ENCODE measurements at regions not wholly inside any gene's neighbourhood (a gene's known extent, or its start where the extent isn't known, plus 50 kb on each side); places are given as distances from the start of the nearest gene placed in this dataset.

DNA sequence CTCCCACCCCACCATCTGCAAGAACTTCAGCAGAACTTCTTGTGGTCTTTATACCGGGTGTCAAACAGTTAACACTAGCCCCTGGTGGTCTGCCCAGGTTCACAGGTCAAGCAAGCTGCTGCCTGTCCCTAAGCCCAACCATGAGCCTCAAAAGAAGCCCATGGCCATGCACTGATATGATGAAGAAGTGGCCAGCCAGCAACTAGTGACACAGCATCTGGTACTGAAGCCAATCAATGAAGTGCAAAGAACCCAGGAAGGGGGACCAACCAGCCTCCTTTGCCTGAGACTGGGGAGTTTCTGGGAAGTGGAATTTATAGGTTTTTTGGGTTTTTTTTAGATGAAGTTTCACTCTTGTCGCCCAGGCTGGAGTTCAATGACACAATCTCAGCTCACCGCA lies 127.8 kb downstream of the MAFB start:
- H3K27me3 Mint-ChIP-seq (ENCODE audit: insufficient read depth, low read depth, poor library complexity) = no peaks in the 10 kb centered on the region
- DNase-seq (ENCODE audit: low spot score) (no peak), ATAC-seq (no peak)
- H3K9me2 ChIP-seq (ENCODE audit: insufficient read depth) = peaks cover 6% of the 10 kb centered on the region
- H3K4me1 ChIP-seq (ENCODE audit: insufficient read depth) = no peaks in the 10 kb centered on the region
- no peaks in the 10 kb centered on the region for H3K36me3 ChIP-seq (ENCODE audit: insufficient read depth)
- no peaks in the 10 kb centered on the region; the same call in 2 of the 3 replicates for H3K9me3 Mint-ChIP-seq
- no peak overlapping the region for H3K4me3 Mint-ChIP-seq
- H2AFZ ChIP-seq = no peak overlapping the region
- H3K79me2 ChIP-seq (replicated peaks; ENCODE audit: insufficient read depth) = no peaks in the 10 kb centered on the region
- no peaks in the 10 kb centered on the region for H3K27me3 ChIP-seq (ENCODE audit: insufficient read depth)
- TF ChIP-seq, protein P1, sequence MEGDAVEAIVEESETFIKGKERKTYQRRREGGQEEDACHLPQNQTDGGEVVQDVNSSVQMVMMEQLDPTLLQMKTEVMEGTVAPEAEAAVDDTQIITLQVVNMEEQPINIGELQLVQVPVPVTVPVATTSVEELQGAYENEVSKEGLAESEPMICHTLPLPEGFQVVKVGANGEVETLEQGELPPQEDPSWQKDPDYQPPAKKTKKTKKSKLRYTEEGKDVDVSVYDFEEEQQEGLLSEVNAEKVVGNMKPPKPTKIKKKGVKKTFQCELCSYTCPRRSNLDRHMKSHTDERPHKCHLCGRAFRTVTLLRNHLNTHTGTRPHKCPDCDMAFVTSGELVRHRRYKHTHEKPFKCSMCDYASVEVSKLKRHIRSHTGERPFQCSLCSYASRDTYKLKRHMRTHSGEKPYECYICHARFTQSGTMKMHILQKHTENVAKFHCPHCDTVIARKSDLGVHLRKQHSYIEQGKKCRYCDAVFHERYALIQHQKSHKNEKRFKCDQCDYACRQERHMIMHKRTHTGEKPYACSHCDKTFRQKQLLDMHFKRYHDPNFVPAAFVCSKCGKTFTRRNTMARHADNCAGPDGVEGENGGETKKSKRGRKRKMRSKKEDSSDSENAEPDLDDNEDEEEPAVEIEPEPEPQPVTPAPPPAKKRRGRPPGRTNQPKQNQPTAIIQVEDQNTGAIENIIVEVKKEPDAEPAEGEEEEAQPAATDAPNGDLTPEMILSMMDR (conservative IDR thresholded peaks at IDR 0.05; ENCODE audit: low read depth in 2 of 2) = no peak
- no peak for TF ChIP-seq STAT1 (IDR thresholded peaks at IDR 0.05; ENCODE audit: unreplicated experiment)
- TF ChIP-seq ZNF331 (CRISPR knock-in tag; IDR thresholded peaks at IDR 0.05; ENCODE audit: low read depth) = no peak
- TF ChIP-seq EZH2 (IDR thresholded peaks at IDR 0.05; ENCODE audit: low read depth, unreplicated experiment) = no peak
- TF ChIP-seq, protein P2, sequence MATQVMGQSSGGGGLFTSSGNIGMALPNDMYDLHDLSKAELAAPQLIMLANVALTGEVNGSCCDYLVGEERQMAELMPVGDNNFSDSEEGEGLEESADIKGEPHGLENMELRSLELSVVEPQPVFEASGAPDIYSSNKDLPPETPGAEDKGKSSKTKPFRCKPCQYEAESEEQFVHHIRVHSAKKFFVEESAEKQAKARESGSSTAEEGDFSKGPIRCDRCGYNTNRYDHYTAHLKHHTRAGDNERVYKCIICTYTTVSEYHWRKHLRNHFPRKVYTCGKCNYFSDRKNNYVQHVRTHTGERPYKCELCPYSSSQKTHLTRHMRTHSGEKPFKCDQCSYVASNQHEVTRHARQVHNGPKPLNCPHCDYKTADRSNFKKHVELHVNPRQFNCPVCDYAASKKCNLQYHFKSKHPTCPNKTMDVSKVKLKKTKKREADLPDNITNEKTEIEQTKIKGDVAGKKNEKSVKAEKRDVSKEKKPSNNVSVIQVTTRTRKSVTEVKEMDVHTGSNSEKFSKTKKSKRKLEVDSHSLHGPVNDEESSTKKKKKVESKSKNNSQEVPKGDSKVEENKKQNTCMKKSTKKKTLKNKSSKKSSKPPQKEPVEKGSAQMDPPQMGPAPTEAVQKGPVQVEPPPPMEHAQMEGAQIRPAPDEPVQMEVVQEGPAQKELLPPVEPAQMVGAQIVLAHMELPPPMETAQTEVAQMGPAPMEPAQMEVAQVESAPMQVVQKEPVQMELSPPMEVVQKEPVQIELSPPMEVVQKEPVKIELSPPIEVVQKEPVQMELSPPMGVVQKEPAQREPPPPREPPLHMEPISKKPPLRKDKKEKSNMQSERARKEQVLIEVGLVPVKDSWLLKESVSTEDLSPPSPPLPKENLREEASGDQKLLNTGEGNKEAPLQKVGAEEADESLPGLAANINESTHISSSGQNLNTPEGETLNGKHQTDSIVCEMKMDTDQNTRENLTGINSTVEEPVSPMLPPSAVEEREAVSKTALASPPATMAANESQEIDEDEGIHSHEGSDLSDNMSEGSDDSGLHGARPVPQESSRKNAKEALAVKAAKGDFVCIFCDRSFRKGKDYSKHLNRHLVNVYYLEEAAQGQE (IDR thresholded peaks at IDR 0.05; ENCODE audit: unreplicated experiment) = no peak
- no peaks in the 10 kb centered on the region for H3K36me3 Mint-ChIP-seq (ENCODE audit: low read depth)
- H3K4me2 ChIP-seq = no peak overlapping the region
- H3F3A ChIP-seq (replicated peaks; ENCODE audit: low read depth) = no peaks in the 10 kb centered on the region
- H3K4me1 Mint-ChIP-seq = peaks cover 14% of the 10 kb centered on the region; the same call in 2 of the 3 replicates
- no peaks in the 10 kb centered on the region for H4K20me1 ChIP-seq (replicated peaks; ENCODE audit: insufficient read depth)
- no peak overlapping the region for H3K27ac Mint-ChIP-seq
- no peak overlapping the region for H3K4me3 ChIP-seq
- H3K27ac ChIP-seq (ENCODE audit: low read depth) = no peak overlapping the region

DNA sequence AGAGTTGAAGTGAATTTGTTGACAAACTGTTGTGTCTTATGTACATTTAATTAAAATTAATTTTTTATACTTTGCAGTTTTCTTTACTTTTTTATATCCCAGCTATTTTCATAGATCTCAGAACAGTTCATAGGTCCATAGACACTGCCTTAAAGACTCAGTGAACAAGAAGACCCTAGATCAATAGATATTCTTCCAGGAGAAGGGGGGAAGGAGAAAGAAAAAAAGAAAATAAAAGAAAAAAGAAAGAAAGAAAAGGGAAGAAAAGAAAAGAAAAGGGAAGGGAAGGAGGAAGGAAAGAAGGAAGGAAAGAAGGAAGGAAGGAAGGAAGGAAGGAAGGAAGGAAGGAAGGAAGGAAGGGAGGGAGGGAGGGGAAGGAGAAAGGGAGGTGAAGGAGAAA lies 130.8 kb downstream of the MAFB start:
- no peak overlapping the region for H3K4me2 ChIP-seq
- Mint-ChIP-seq H3K36me3 (ENCODE audit: low read depth) (no peaks in the 10 kb centered on the region), H3K9me3 (no peaks in the 10 kb centered on the region; the same call in 2 of the 3 replicates), H3K27ac (no peak overlapping the region), H3K27me3 (ENCODE audit: insufficient read depth, low read depth, poor library complexity) (peaks cover 3% of the 10 kb centered on the region), H3K4me3 (no peak overlapping the region), H3K4me1 (peaks cover 9% of the 10 kb centered on the region; the same call in 2 of the 3 replicates)
- no peak overlapping the region for H3K4me3 ChIP-seq
- no peaks in the 10 kb centered on the region for H3K4me1 ChIP-seq (ENCODE audit: insufficient read depth)
- no peaks in the 10 kb centered on the region for H3F3A ChIP-seq (replicated peaks; ENCODE audit: low read depth)
- no peaks in the 10 kb centered on the region for H3K36me3 ChIP-seq (ENCODE audit: insufficient read depth)
- no peak overlapping the region for H2AFZ ChIP-seq
- DNase-seq (ENCODE audit: low spot score) = no peak
- H3K27me3 ChIP-seq (ENCODE audit: insufficient read depth) = no peaks in the 10 kb centered on the region
- H3K9me2 ChIP-seq (ENCODE audit: insufficient read depth) = peaks cover 6% of the 10 kb centered on the region
- no peak for ATAC-seq
- no peaks in the 10 kb centered on the region for H4K20me1 ChIP-seq (replicated peaks; ENCODE audit: insufficient read depth)
- TF ChIP-seq, protein P3, sequence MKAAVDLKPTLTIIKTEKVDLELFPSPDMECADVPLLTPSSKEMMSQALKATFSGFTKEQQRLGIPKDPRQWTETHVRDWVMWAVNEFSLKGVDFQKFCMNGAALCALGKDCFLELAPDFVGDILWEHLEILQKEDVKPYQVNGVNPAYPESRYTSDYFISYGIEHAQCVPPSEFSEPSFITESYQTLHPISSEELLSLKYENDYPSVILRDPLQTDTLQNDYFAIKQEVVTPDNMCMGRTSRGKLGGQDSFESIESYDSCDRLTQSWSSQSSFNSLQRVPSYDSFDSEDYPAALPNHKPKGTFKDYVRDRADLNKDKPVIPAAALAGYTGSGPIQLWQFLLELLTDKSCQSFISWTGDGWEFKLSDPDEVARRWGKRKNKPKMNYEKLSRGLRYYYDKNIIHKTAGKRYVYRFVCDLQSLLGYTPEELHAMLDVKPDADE (IDR thresholded peaks at IDR 0.05) = no peak
- no peak for TF ChIP-seq ZNF114 (CRISPR knock-in tag; IDR thresholded peaks at IDR 0.05)
- no peak for TF ChIP-seq NANOG (IDR thresholded peaks at IDR 0.05; ENCODE audit: borderline replicate concordance)
- no peak for TF ChIP-seq CREB1 (CRISPR knock-in tag; IDR thresholded peaks at IDR 0.05; ENCODE audit: low read depth)
- no peak for TF ChIP-seq ZNF331 (CRISPR knock-in tag; IDR thresholded peaks at IDR 0.05; ENCODE audit: low read depth)
- TF ChIP-seq, protein P1 (conservative IDR thresholded peaks at IDR 0.05; ENCODE audit: low read depth in 2 of 2) = no peak
- TF ChIP-seq, protein P2 (IDR thresholded peaks at IDR 0.05; ENCODE audit: unreplicated experiment) = no peak
- TF ChIP-seq JUNB (IDR thresholded peaks at IDR 0.05; ENCODE audit: unreplicated experiment) = no peak
- no peak for TF ChIP-seq STAT1 (IDR thresholded peaks at IDR 0.05; ENCODE audit: unreplicated experiment)
- no peaks in the 10 kb centered on the region for H3K79me2 ChIP-seq (replicated peaks; ENCODE audit: insufficient read depth)
- H3K27ac ChIP-seq (ENCODE audit: low read depth) = no peak overlapping the region
